ENCODE measurements at regions not wholly inside any gene's neighbourhood (a gene's known extent, or its start where the extent isn't known, plus 50 kb on each side); places are given as distances from the start of the nearest gene placed in this dataset.

- no peak overlapping the region for H3K4me2 ChIP-seq
- no peaks in the 10 kb centered on the region for H3K79me2 ChIP-seq (ENCODE audit: insufficient read depth, low read depth)
- H3K4me3 ChIP-seq (IDR thresholded peaks at IDR 0.05; ENCODE audit: insufficient read depth, low read depth, low read length) = no peak overlapping the region
- TF ChIP-seq, protein P1, sequence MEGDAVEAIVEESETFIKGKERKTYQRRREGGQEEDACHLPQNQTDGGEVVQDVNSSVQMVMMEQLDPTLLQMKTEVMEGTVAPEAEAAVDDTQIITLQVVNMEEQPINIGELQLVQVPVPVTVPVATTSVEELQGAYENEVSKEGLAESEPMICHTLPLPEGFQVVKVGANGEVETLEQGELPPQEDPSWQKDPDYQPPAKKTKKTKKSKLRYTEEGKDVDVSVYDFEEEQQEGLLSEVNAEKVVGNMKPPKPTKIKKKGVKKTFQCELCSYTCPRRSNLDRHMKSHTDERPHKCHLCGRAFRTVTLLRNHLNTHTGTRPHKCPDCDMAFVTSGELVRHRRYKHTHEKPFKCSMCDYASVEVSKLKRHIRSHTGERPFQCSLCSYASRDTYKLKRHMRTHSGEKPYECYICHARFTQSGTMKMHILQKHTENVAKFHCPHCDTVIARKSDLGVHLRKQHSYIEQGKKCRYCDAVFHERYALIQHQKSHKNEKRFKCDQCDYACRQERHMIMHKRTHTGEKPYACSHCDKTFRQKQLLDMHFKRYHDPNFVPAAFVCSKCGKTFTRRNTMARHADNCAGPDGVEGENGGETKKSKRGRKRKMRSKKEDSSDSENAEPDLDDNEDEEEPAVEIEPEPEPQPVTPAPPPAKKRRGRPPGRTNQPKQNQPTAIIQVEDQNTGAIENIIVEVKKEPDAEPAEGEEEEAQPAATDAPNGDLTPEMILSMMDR (conservative IDR thresholded peaks at IDR 0.05; ENCODE audit: low read depth, low read length) = no peak
- no peak overlapping the region for H3K27ac ChIP-seq
- H3K4me1 ChIP-seq (ENCODE audit: low read depth, poor library complexity, severe bottlenecking) = no peaks in the 10 kb centered on the region
- no peaks in the 10 kb centered on the region for H4K20me1 ChIP-seq (ENCODE audit: insufficient read depth)
- H3K36me3 ChIP-seq (ENCODE audit: insufficient read depth) = no peaks in the 10 kb centered on the region
- no peak overlapping the region for H2AFZ ChIP-seq (ENCODE audit: low read depth)
- no peak overlapping the region for H3K9ac ChIP-seq
- H3K27me3 ChIP-seq (ENCODE audit: insufficient read depth, low read depth) = no peaks in the 10 kb centered on the region
Measured at GRCh38 chr2:128435576-128436478, 117.2 kb upstream of the HS6ST1 start.

DNA sequence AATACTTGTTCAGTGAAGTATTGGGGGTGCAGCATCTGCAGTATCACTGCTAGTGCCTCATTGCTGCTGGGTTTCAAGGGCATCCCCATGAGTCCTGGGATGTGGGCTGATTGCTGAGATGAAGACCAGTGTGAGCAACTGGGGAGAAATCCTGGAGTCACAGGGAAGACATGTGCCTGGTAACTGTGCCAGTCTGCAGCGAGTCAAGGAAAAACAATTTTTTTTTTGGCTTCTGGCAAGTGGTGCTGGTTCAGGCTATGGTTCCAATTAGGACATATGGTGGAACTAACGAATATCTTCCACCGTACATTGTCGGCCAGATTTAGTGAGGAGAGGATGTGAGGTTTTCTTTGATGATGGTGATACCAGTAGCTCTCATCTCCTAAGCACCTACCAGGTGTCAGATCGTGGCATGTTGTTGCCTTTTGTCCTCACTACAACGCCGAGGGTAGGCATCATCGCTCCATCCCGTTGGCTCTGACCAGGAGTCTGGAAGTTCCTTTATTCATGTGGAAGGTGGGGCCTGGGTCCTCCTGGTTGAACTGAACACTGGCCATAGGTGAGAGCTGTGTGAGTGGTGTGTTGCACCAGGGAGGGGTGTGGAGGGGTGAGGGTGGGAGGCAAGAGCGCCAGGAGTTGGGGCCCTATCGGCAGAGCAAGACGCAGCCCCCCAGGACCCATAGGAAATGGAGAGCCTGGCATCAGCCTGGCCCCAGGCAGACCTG, 118.0 kb upstream of the HS6ST1 start:
- H3K4me1 ChIP-seq (ENCODE audit: low read depth, poor library complexity, severe bottlenecking) = no peaks in the 10 kb centered on the region
- no peak overlapping the region for H3K4me3 ChIP-seq (IDR thresholded peaks at IDR 0.05; ENCODE audit: insufficient read depth, low read depth, low read length)
- no peak overlapping the region for H3K4me2 ChIP-seq
- no peaks in the 10 kb centered on the region for H4K20me1 ChIP-seq (ENCODE audit: insufficient read depth)
- H3K27ac ChIP-seq = no peak overlapping the region
- H3K79me2 ChIP-seq (ENCODE audit: insufficient read depth, low read depth) = no peaks in the 10 kb centered on the region
- TF ChIP-seq, protein P1 (conservative IDR thresholded peaks at IDR 0.05; ENCODE audit: low read depth, low read length) = no peak
- no peaks in the 10 kb centered on the region for H3K27me3 ChIP-seq (ENCODE audit: insufficient read depth, low read depth)
- H3K9ac ChIP-seq = no peak overlapping the region
- no peaks in the 10 kb centered on the region for H3K36me3 ChIP-seq (ENCODE audit: insufficient read depth)
- H2AFZ ChIP-seq (ENCODE audit: low read depth) = no peak overlapping the region

DNA sequence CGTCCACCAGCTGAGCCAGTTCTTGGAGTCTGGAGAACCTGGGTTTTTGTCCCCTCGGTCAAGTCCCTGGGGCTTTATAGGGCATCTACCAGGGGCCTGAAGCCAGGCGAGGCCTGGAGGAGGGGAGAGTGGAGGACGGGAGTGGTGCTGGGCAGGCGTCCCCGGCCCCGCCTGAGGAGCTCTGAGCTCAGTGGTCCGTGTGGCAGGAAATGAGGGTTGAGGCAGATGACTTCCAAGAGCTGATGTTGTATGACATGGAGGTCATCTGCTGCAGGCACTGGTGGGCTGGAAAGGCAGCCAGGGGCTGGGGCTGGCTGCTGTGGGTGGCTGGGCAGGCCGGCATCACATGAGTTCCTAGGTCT, 118.5 kb upstream of the HS6ST1 start:
- Histone ChIP-seq H3K4me1 (ENCODE audit: low read depth, poor library complexity, severe bottlenecking) (no peaks in the 10 kb centered on the region), H3K79me2 (ENCODE audit: insufficient read depth, low read depth) (no peaks in the 10 kb centered on the region), H3K27me3 (ENCODE audit: insufficient read depth, low read depth) (no peaks in the 10 kb centered on the region), H3K27ac (no peak overlapping the region), H3K36me3 (ENCODE audit: insufficient read depth) (no peaks in the 10 kb centered on the region), H4K20me1 (ENCODE audit: insufficient read depth) (no peaks in the 10 kb centered on the region), H3K9ac (no peak overlapping the region), H3K4me3 (IDR thresholded peaks at IDR 0.05; ENCODE audit: insufficient read depth, low read depth, low read length) (no peak overlapping the region), H2AFZ (ENCODE audit: low read depth) (no peak overlapping the region), H3K4me2 (no peak overlapping the region)
- TF ChIP-seq, protein P1 (conservative IDR thresholded peaks at IDR 0.05; ENCODE audit: low read depth, low read length) = no peak

- H3K4me1 ChIP-seq (ENCODE audit: low read depth, poor library complexity, severe bottlenecking) = no peaks in the 10 kb centered on the region
- H3K36me3 ChIP-seq (ENCODE audit: insufficient read depth) = no peaks in the 10 kb centered on the region
- no peak overlapping the region for H3K4me2 ChIP-seq
- H3K4me3 ChIP-seq (IDR thresholded peaks at IDR 0.05; ENCODE audit: insufficient read depth, low read depth, low read length) = no peak overlapping the region
- H3K79me2 ChIP-seq (ENCODE audit: insufficient read depth, low read depth) = no peaks in the 10 kb centered on the region
- no peak overlapping the region for H2AFZ ChIP-seq (ENCODE audit: low read depth)
- no peak overlapping the region for H3K27ac ChIP-seq
- H3K27me3 ChIP-seq (ENCODE audit: insufficient read depth, low read depth) = no peaks in the 10 kb centered on the region
- no peak overlapping the region for H3K9ac ChIP-seq
- TF ChIP-seq, protein P1 (conservative IDR thresholded peaks at IDR 0.05; ENCODE audit: low read depth, low read length) = no peak
- no peaks in the 10 kb centered on the region for H4K20me1 ChIP-seq (ENCODE audit: insufficient read depth)
Measured at GRCh38 chr2:128438091-128438490, 119.4 kb upstream of the HS6ST1 start.

All from KMS-11 (cell line).